Endothelial cell of umbilical vein (primary cell): ENCODE measurements at regions not wholly inside any gene's neighbourhood (a gene's known extent, or its start where the extent isn't known, plus 50 kb on each side); places are given as distances from the start of the nearest gene placed in this dataset.

Source experiments
- BruUV-seq: library from RNA; stranded (reverse); fragments of 400-500 nt; replicated peaks from 2 replicates; lab custom pipeline; 2021; lab: Mats Ljungman, UMichigan
- CTCF ChIA-PET: fragments of 300-600, 350-600 bp; sonication (Branson Sonifier 250); formaldehyde crosslinking; loops from one replicate; lab custom pipeline; 2021; ENCODE audit warnings: antibody characterized with exemption, inconsistent platforms; lab: Charles Lee
- POLR2A ChIA-PET: fragments of 300-600, 350-600 bp; sonication (Branson Sonifier 250); formaldehyde crosslinking; loops from one replicate; lab custom pipeline; 2021; ENCODE audit warnings: antibody characterized with exemption, inconsistent platforms; lab: Charles Lee
- DNase-seq: peaks from one replicate; pipeline ENCODE4 v3.0.0-alpha.2; 2011; ENCODE audit warnings: low read depth, low spot score
- FAIRE-seq: peaks from 2 replicates; lab custom pipeline; 2011; peaks lifted over from hg19 to GRCh38; lab: Jason Lieb, UNC
- H2AFZ ChIP-seq: 2 replicates; pipeline ENCODE4 v1.6.0; 2012; ENCODE audit warnings: low read depth, low read length, control low read depth, inconsistent platforms
- H3K27ac ChIP-seq: 2 replicates; pipeline ENCODE4 v1.5.1; 2011; ENCODE audit warnings: low read depth, mild to moderate bottlenecking, control low read depth, low read length, moderate library complexity; ENCODE audit not compliant: insufficient read depth
- H3K27me3 ChIP-seq, 2 experiments: 2 replicates each; pipeline versions ENCODE4 v1.6.0 to v1.6.1; 2011; ENCODE audit warnings: low read length in 2 of 2, mixed read lengths in 1 of 2; ENCODE audit not compliant: control insufficient read depth in 2 of 2, insufficient read depth in 2 of 2
- H3K36me3 ChIP-seq, 2 experiments: 2 replicates in 1 of 2; 3 replicates in 1 of 2; pipeline ENCODE4 v1.5.1; 2011; ENCODE audit warnings: low read length in 2 of 2, mild to moderate bottlenecking in 1 of 2, moderate library complexity in 1 of 2; ENCODE audit not compliant: control insufficient read depth in 2 of 2, insufficient read depth in 2 of 2; ENCODE audit errors: extremely low read depth in 1 of 2
- H3K4me1 ChIP-seq: 3 replicates; pipeline ENCODE4 v1.5.1; 2011; ENCODE audit warnings: mild to moderate bottlenecking, low read length; ENCODE audit not compliant: control insufficient read depth, insufficient read depth; ENCODE audit errors: extremely low read depth
- H3K4me2 ChIP-seq: 2 replicates; pipeline ENCODE4 v1.6.1; 2011; ENCODE audit warnings: low read length, control low read depth, mixed read lengths; ENCODE audit not compliant: insufficient read depth
- H3K4me3 ChIP-seq, 3 experiments: fragments of 200-600 bp in 1 of 3; sonication (generic), shearing (Covaris generic) in 1 of 3; replicated peaks in 1 of 3; 2 replicates each; pipeline ENCODE4 v1.5.1; 2011 to 2016; ENCODE audit warnings: control low read depth in 3 of 3, low read length in 3 of 3, mild to moderate bottlenecking in 2 of 3, inconsistent platforms in 1 of 3, low read depth in 1 of 3, moderate library complexity in 1 of 3; ENCODE audit not compliant: insufficient read depth in 1 of 3
- H3K79me2 ChIP-seq: 2 replicates; pipeline ENCODE4 v1.6.0; 2012; ENCODE audit warnings: low read length, inconsistent platforms; ENCODE audit not compliant: control insufficient read depth, insufficient read depth
- H3K9ac ChIP-seq: replicated peaks from 2 replicates; pipeline ENCODE3; 2011; ENCODE audit warnings: low read length, control low read depth; ENCODE audit not compliant: insufficient read depth; ENCODE audit errors: extremely low read depth
- H3K9me1 ChIP-seq: replicated peaks from 3 replicates; pipeline ENCODE4 v1.6.0; 2011; ENCODE audit warnings: mild to moderate bottlenecking, low read length; ENCODE audit not compliant: control insufficient read depth, insufficient read depth; ENCODE audit errors: extremely low read depth
- H3K9me3 ChIP-seq: replicated peaks from 2 replicates; pipeline ENCODE4 v1.5.1; 2012; ENCODE audit warnings: low read length, inconsistent platforms; ENCODE audit not compliant: control insufficient read depth, insufficient read depth
- H4K20me1 ChIP-seq: replicated peaks from 2 replicates; pipeline ENCODE3; 2011; ENCODE audit warnings: mild to moderate bottlenecking, low read length; ENCODE audit not compliant: control insufficient read depth, insufficient read depth; ENCODE audit errors: extremely low read depth
- CTCF ChIP-seq, 2 donors: IDR thresholded peaks; 1 replicate in 1 of 2; 2 replicates in 1 of 2; pipeline ENCODE4 v1.5.1; 2011; ENCODE audit warnings: low read length in 2 of 2, mild to moderate bottlenecking in 2 of 2, moderate library complexity in 2 of 2, control low read depth in 1 of 2, inconsistent platforms in 1 of 2, low read depth in 1 of 2; ENCODE audit not compliant: insufficient read depth in 1 of 2; ENCODE audit errors: extremely low read depth in 1 of 2
- EZH2 ChIP-seq: IDR thresholded peaks from 2 replicates; pipeline ENCODE4 v1.6.1; 2012; ENCODE audit warnings: borderline replicate concordance, low read depth, mild to moderate bottlenecking, moderate library complexity, low read length, inconsistent platforms; ENCODE audit not compliant: severe bottlenecking
- FOS ChIP-seq: IDR thresholded peaks from 2 replicates; pipeline ENCODE4 v1.6.1; 2011; ENCODE audit warnings: mild to moderate bottlenecking, low read length, moderate library complexity, borderline replicate concordance; ENCODE audit not compliant: insufficient read depth
- GATA2 ChIP-seq: IDR thresholded peaks from 2 replicates; pipeline ENCODE4 v1.7.0; 2011; ENCODE audit warnings: low read depth, mild to moderate bottlenecking, moderate library complexity, mixed read lengths, low read length; ENCODE audit not compliant: insufficient read length, insufficient read depth
- JUN ChIP-seq: IDR thresholded peaks from 2 replicates; pipeline ENCODE4 v1.6.1; 2011; ENCODE audit warnings: borderline replicate concordance, low read depth; ENCODE audit not compliant: insufficient read length, insufficient read depth
- MYC ChIP-seq: IDR thresholded peaks from one replicate; pipeline ENCODE4 v1.6.1; 2011; ENCODE audit warnings: mild to moderate bottlenecking, low read depth, low read length
- POLR2A ChIP-seq: IDR thresholded peaks from 2 replicates; pipeline ENCODE4 v1.6.1; 2012; ENCODE audit warnings: low read depth, mild to moderate bottlenecking, control low read depth, low read length
- dilution Hi-C: fragments of 300-500 bp; cut with MboI; formaldehyde crosslinking; loops from one replicate; pipeline ENCODE4 v1.15.0; 2019; ENCODE audit warnings: low sequenced_read_pairs; ENCODE audit not compliant: extremely low pct_ligation_motif_present
- intact Hi-C: fragments of 100-400 bp; cut with micrococcal nuclease; formaldehyde crosslinking; loops from one replicate; pipeline ENCODE4 v1.10.0; 2022

GRCh38 chr11:22444076-22444475 lies 105.9 kb downstream of the SLC17A6 start:
- Histone ChIP-seq H3K4me3 (no peak overlapping the region), H3K4me1 (no peaks in the 10 kb centered on the region), H3K4me2 (no peak overlapping the region), H3K9ac (no peak overlapping the region), H3K27ac (no peak overlapping the region), H4K20me1 (no peaks in the 10 kb centered on the region), H3K79me2 (no peaks in the 10 kb centered on the region), H3K36me3 (no peaks in the 10 kb centered on the region), H2AFZ (no peak overlapping the region), H3K27me3 (peaks cover 0 to 5% of the 10 kb centered on the region in 2 experiments), H3K9me1 (no peaks in the 10 kb centered on the region), H3K9me3 (no peaks in the 10 kb centered on the region)
- CTCF ChIA-PET = no interaction called here
- intact Hi-C loops = no loop called here
- dilution Hi-C loops = no loop called here
- no peak for DNase-seq
- FAIRE-seq = no peak
- BruUV-seq = no TSS peak
- no peak for TF ChIP-seq POLR2A
- no peak for TF ChIP-seq GATA2
- no peak for TF ChIP-seq CTCF (IDR thresholded peaks at IDR 0.05; ENCODE audit: extremely low read depth in 1 of 2, insufficient read depth in 1 of 2, low read depth in 1 of 2, low read length in 2 of 2)
- no peak for TF ChIP-seq EZH2
- no peak for TF ChIP-seq MYC
- TF ChIP-seq JUN = no peak
- no peak for TF ChIP-seq FOS
- POLR2A ChIA-PET = no interaction called here
